GM13977 (cell line): ENCODE measurements at regions not wholly inside any gene's neighbourhood (a gene's known extent, or its start where the extent isn't known, plus 50 kb on each side); places are given as distances from the start of the nearest gene placed in this dataset.

Experiments
- DNase-seq: peaks from one replicate; pipeline ENCODE4 v3.0.0; 2012; ENCODE audit warnings: low spot score
- CTCF ChIP-seq: IDR thresholded peaks from 2 replicates; pipeline ENCODE4 v1.5.1; 2012; ENCODE audit warnings: mild to moderate bottlenecking, control low read depth; ENCODE audit not compliant: insufficient read depth; ENCODE audit errors: extremely low read depth, missing control alignments
- in situ Hi-C: fragments of 300-500 bp; cut with MboI; formaldehyde crosslinking; loops from one replicate; pipeline ENCODE4 v1.12.0; 2022; ENCODE audit warnings: low sequenced_read_pairs, low pct_unique_long_range_greater_than_20kb, mixed read lengths, inconsistent platforms; ENCODE audit not compliant: unreplicated experiment

- no peak for DNase-seq
- no peak for TF ChIP-seq CTCF
- in situ Hi-C loops = no loop called here
Observed at GRCh38 chr22:23001463-23001862, 68.9 kb upstream of the GNAZ start.

GRCh38 chr22:23002612-23003180, 67.6 kb upstream of the GNAZ start:
- no peak for TF ChIP-seq CTCF
- in situ Hi-C loops = no loop called here
- no peak for DNase-seq

DNA sequence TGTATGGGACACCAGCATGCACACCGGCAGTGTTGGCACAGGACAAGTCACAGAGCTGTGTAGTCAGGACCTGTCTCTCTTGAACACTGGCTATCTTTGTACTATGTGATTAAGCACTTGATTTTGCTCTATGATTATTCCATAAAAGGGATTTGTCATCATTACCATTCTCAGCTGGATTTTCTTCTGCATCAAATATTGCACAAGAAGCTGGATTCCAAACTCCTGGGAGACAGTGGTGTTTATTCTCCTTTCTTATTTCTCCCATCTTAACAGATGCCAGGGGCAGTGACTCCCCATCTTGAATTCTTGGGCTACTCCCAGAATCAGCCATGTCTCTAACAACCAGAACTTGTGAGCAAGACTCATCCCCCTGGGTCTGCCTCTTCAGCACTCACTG, 62.5 kb upstream of the GNAZ start:
- in situ Hi-C loops = no loop called here
- TF ChIP-seq CTCF = no peak
- no peak for DNase-seq

GRCh38 chr22:23008896-23009295, 61.4 kb upstream of the GNAZ start:
- in situ Hi-C loops = no loop called here
- no peak for TF ChIP-seq CTCF

More at GRCh38 chr22:23008896-23009295, 61.4 kb upstream of the GNAZ start:
- DNase-seq = no peak
